ENCODE measurements at regions not wholly inside any gene's neighbourhood (a gene's known extent, or its start where the extent isn't known, plus 50 kb on each side); places are given as distances from the start of the nearest gene placed in this dataset.

DNA sequence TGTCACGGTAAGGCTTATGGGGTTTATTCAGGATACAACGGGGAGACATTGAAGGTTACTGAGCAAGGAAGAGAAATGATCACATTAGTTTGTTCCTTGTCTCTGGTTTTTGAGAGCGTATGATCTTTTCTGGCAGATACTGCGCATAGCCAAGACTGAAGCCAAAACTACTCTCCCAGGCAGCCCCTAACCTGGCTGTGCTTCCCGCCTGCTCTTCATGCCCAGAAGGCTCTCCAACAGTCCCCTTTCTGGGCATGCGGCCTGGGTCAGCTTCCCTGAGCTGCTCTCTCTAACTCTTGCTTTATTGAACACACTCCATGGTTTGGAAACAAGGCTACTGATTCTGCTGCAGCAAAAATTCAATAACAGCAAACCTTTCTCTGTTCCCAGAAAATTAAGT is 306.6 kb downstream of the BUD13 start (continued):
- TF ChIP-seq, protein P1, sequence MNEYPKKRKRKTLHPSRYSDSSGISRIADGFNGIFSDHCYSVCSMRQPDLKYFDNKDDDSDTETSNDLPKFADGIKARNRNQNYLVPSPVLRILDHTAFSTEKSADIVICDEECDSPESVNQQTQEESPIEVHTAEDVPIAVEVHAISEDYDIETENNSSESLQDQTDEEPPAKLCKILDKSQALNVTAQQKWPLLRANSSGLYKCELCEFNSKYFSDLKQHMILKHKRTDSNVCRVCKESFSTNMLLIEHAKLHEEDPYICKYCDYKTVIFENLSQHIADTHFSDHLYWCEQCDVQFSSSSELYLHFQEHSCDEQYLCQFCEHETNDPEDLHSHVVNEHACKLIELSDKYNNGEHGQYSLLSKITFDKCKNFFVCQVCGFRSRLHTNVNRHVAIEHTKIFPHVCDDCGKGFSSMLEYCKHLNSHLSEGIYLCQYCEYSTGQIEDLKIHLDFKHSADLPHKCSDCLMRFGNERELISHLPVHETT (CRISPR knock-in tag; conservative IDR thresholded peaks at IDR 0.05), result no peak

DNA sequence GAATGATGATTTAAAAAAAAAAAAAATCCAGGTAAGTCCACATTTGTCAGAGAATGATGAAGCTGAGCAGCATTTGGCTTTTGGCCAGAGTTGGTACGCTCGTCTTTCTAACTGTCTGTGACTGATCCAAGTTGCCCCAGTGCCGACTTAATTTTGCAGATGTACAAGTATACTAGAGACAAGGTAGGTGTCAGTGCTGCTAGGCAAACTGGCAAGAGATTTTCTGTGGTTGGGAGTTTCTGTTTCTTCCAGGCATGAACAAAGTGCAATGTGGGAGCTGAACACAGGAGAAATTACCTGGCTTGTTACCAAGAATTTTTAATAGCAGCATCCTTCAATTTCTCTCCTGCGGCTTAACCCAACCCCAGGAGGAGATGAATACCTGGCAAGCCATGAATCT is 307.7 kb downstream of the BUD13 start:
- POLR2A ChIA-PET, result no interaction called here
- no peak for FAIRE-seq
- Histone ChIP-seq H3K4me3 (replicated peaks in 1 of 3; ENCODE audit: insufficient read depth in 1 of 3, low read depth in 2 of 3, low read length in 3 of 3) (no peak overlapping the region), H3K27ac (ENCODE audit: extremely low read length, insufficient read depth, low read length) (no peak overlapping the region), H3K27me3 (ENCODE audit: control insufficient read depth in 1 of 2, insufficient read depth in 2 of 2, low read length in 2 of 2) (no peaks in the 10 kb centered on the region), H4K20me1 (ENCODE audit: insufficient read depth, low read length) (no peaks in the 10 kb centered on the region), H3K4me1 (ENCODE audit: insufficient read depth, low read length) (no peaks in the 10 kb centered on the region), H2AFZ (ENCODE audit: low read length) (no peak overlapping the region), H3K4me2 (ENCODE audit: low read depth, low read length) (no peak overlapping the region), H3K79me2 (ENCODE audit: insufficient read depth, low read length) (no peaks in the 10 kb centered on the region), H3K36me3 (replicated peaks in 1 of 2; ENCODE audit: control insufficient read depth in 1 of 2, insufficient read depth in 2 of 2, low read length in 2 of 2) (no peaks in the 10 kb centered on the region), H3K9ac (ENCODE audit: insufficient read depth, low read depth, low read length) (no peak overlapping the region), H3K9me3 (ENCODE audit: low read length) (no peaks in the 10 kb centered on the region)
- DNase-seq (ENCODE audit: low spot score), result no peak
- BruUV-seq (replicated peaks), result no TSS peak
- intact Hi-C loops (cut with micrococcal nuclease; ENCODE audit: unreplicated experiment) (no loop called here), in situ Hi-C loops (cut with HindIII; ENCODE audit: extremely low pct_ligation_motif_present, low pct_unique_long_range_greater_than_20kb) (no loop called here)
- no peak for TF ChIP-seq ZNF224 (CRISPR knock-in tag; IDR thresholded peaks at IDR 0.05)
- TF ChIP-seq, protein P2, sequence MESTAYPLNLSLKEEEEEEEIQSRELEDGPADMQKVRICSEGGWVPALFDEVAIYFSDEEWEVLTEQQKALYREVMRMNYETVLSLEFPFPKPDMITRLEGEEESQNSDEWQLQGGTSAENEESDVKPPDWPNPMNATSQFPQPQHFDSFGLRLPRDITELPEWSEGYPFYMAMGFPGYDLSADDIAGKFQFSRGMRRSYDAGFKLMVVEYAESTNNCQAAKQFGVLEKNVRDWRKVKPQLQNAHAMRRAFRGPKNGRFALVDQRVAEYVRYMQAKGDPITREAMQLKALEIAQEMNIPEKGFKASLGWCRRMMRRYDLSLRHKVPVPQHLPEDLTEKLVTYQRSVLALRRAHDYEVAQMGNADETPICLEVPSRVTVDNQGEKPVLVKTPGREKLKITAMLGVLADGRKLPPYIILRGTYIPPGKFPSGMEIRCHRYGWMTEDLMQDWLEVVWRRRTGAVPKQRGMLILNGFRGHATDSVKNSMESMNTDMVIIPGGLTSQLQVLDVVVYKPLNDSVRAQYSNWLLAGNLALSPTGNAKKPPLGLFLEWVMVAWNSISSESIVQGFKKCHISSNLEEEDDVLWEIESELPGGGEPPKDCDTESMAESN (CRISPR knock-in tag; conservative IDR thresholded peaks at IDR 0.05), result no peak
- TF ChIP-seq MAFK (conservative IDR thresholded peaks at IDR 0.05 in 1 of 2, IDR thresholded peaks at IDR 0.05 in 1 of 2; ENCODE audit: low read length in 2 of 2), result no peak
- no peak for TF ChIP-seq HMGA1 (CRISPR knock-in tag; conservative IDR thresholded peaks at IDR 0.05)
- TF ChIP-seq, protein P3, sequence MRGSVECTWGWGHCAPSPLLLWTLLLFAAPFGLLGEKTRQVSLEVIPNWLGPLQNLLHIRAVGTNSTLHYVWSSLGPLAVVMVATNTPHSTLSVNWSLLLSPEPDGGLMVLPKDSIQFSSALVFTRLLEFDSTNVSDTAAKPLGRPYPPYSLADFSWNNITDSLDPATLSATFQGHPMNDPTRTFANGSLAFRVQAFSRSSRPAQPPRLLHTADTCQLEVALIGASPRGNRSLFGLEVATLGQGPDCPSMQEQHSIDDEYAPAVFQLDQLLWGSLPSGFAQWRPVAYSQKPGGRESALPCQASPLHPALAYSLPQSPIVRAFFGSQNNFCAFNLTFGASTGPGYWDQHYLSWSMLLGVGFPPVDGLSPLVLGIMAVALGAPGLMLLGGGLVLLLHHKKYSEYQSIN (CRISPR knock-in tag; IDR thresholded peaks at IDR 0.05; ENCODE audit: borderline replicate concordance), result no peak
- TF ChIP-seq ZBTB20 (CRISPR knock-in tag; IDR thresholded peaks at IDR 0.05; ENCODE audit: borderline replicate concordance, low read depth), result no peak
- no peak for TF ChIP-seq ZNF883 (CRISPR knock-in tag; IDR thresholded peaks at IDR 0.05; ENCODE audit: not compliant biosample characterization)
- no peak for TF ChIP-seq MAZ (IDR thresholded peaks at IDR 0.05; ENCODE audit: borderline replicate concordance, low read depth, low read length)
- no peak for TF ChIP-seq MAZ (CRISPR knock-in tag; IDR thresholded peaks at IDR 0.05; ENCODE audit: low read depth)
- TF ChIP-seq KLF12 (CRISPR knock-in tag; IDR thresholded peaks at IDR 0.05; ENCODE audit: borderline replicate concordance), result no peak
- no peak for TF ChIP-seq NR2F2 (IDR thresholded peaks at IDR 0.05; ENCODE audit: borderline replicate concordance, low read depth)
- CTCF ChIA-PET (ENCODE audit: low intra/inter-chr PET ratio, low total read pairs), result no interaction called here
- no peak for ATAC-seq
- 53% methylated on average over 4 of the region's 4 CpGs for WGBS (ENCODE audit: low lambda C conversion rate)

Measured in HepG2 (cell line).